Activated naive CD8-positive, alpha-beta T cell treated with anti-CD3 and anti-CD28 coated beads for 36 hours (primary cell): ENCODE measurements at regions not wholly inside any gene's neighbourhood (a gene's known extent, or its start where the extent isn't known, plus 50 kb on each side); places are given as distances from the start of the nearest gene placed in this dataset.

Experiments
- DNase-seq: peaks from one replicate; pipeline ENCODE4 v3.0.0; 2021
- H3K27ac Mint-ChIP-seq: one replicate; pipeline ENCODE4 v1.8.0; 2022; ENCODE audit warnings: mild to moderate bottlenecking, moderate library complexity, mixed read lengths
- H3K27me3 Mint-ChIP-seq: one replicate; pipeline ENCODE4 v1.8.0; 2022; ENCODE audit warnings: mild to moderate bottlenecking, mixed read lengths
- H3K36me3 Mint-ChIP-seq: one replicate; pipeline ENCODE4 v1.8.0; 2021; ENCODE audit warnings: mild to moderate bottlenecking, mixed read lengths
- H3K4me1 Mint-ChIP-seq: one replicate; pipeline ENCODE4 v1.8.0; 2021; ENCODE audit warnings: mixed read lengths
- H3K4me3 Mint-ChIP-seq: one replicate; pipeline ENCODE4 v1.8.0; 2022; ENCODE audit warnings: mild to moderate bottlenecking, moderate library complexity, mixed read lengths
- H3K9me3 Mint-ChIP-seq: one replicate; pipeline ENCODE4 v1.8.0; 2022; ENCODE audit warnings: mixed read lengths

GRCh38 chr20:47950913-47951283, 165.6 kb upstream of the SULF2 start:
- Mint-ChIP-seq H3K4me1 (no peaks in the 10 kb centered on the region), H3K9me3 (no peaks in the 10 kb centered on the region), H3K4me3 (no peak overlapping the region), H3K27ac (no peak overlapping the region), H3K27me3 (peaks cover 3% of the 10 kb centered on the region), H3K36me3 (no peaks in the 10 kb centered on the region)
- no peak for DNase-seq

GRCh38 chr20:47950124-47950912, 165.0 kb upstream of the SULF2 start:
- H3K27me3 Mint-ChIP-seq: peaks cover 3% of the 10 kb centered on the region
- H3K27ac Mint-ChIP-seq: no peak overlapping the region
- H3K9me3 Mint-ChIP-seq: no peaks in the 10 kb centered on the region
- no peak for DNase-seq
- H3K4me1 Mint-ChIP-seq: no peaks in the 10 kb centered on the region
- H3K36me3 Mint-ChIP-seq: no peaks in the 10 kb centered on the region
- H3K4me3 Mint-ChIP-seq: no peak overlapping the region

GRCh38 chr20:47949230-47949629, 163.9 kb upstream of the SULF2 start:
- DNase-seq: no peak
- no peaks in the 10 kb centered on the region for H3K36me3 Mint-ChIP-seq
- no peaks in the 10 kb centered on the region for H3K4me1 Mint-ChIP-seq
- H3K4me3 Mint-ChIP-seq: no peak overlapping the region
- no peak overlapping the region for H3K27ac Mint-ChIP-seq
- no peaks in the 10 kb centered on the region for H3K9me3 Mint-ChIP-seq
- H3K27me3 Mint-ChIP-seq: peaks cover under 1% of the 10 kb centered on the region

- no peak overlapping the region for H3K27ac Mint-ChIP-seq
- DNase-seq: no peak
- H3K27me3 Mint-ChIP-seq: no peaks in the 10 kb centered on the region
- no peak overlapping the region for H3K4me3 Mint-ChIP-seq
- no peaks in the 10 kb centered on the region for H3K4me1 Mint-ChIP-seq
- H3K9me3 Mint-ChIP-seq: no peaks in the 10 kb centered on the region
- H3K36me3 Mint-ChIP-seq: no peaks in the 10 kb centered on the region
Measured at GRCh38 chr20:47944682-47945081, 159.4 kb upstream of the SULF2 start.

- Mint-ChIP-seq H3K4me1 (no peaks in the 10 kb centered on the region), H3K4me3 (no peak overlapping the region), H3K27me3 (no peaks in the 10 kb centered on the region), H3K9me3 (no peaks in the 10 kb centered on the region), H3K36me3 (no peaks in the 10 kb centered on the region), H3K27ac (no peak overlapping the region)
- DNase-seq: no peak
Measured at GRCh38 chr20:47941869-47942268, 156.6 kb upstream of the SULF2 start.

- H3K27ac Mint-ChIP-seq: no peak overlapping the region
- no peaks in the 10 kb centered on the region for H3K4me1 Mint-ChIP-seq
- no peak for DNase-seq
- no peaks in the 10 kb centered on the region for H3K27me3 Mint-ChIP-seq
- no peaks in the 10 kb centered on the region for H3K36me3 Mint-ChIP-seq
- H3K4me3 Mint-ChIP-seq: no peak overlapping the region
- H3K9me3 Mint-ChIP-seq: no peaks in the 10 kb centered on the region
Measured at GRCh38 chr20:47940101-47940813, 155.0 kb upstream of the SULF2 start.

GRCh38 chr20:47936612-47937011, 151.3 kb upstream of the SULF2 start:
- Mint-ChIP-seq H3K27ac (no peak overlapping the region), H3K9me3 (no peaks in the 10 kb centered on the region), H3K4me3 (no peak overlapping the region), H3K27me3 (no peaks in the 10 kb centered on the region), H3K36me3 (no peaks in the 10 kb centered on the region), H3K4me1 (no peaks in the 10 kb centered on the region)
- DNase-seq: no peak

- H3K9me3 Mint-ChIP-seq: no peaks in the 10 kb centered on the region
- no peak overlapping the region for H3K27ac Mint-ChIP-seq
- no peaks in the 10 kb centered on the region for H3K4me1 Mint-ChIP-seq
- no peak for DNase-seq
- H3K27me3 Mint-ChIP-seq: no peaks in the 10 kb centered on the region
- no peaks in the 10 kb centered on the region for H3K36me3 Mint-ChIP-seq
- H3K4me3 Mint-ChIP-seq: no peak overlapping the region
Measured at GRCh38 chr20:47934761-47935160, 149.5 kb upstream of the SULF2 start.

GRCh38 chr20:47931443-47931842, 146.2 kb upstream of the SULF2 start:
- Mint-ChIP-seq H3K9me3 (no peaks in the 10 kb centered on the region), H3K4me3 (no peak overlapping the region), H3K27ac (no peak overlapping the region), H3K36me3 (no peaks in the 10 kb centered on the region), H3K27me3 (no peaks in the 10 kb centered on the region), H3K4me1 (no peaks in the 10 kb centered on the region)
- no peak for DNase-seq

GRCh38 chr20:47931002-47931401, 145.7 kb upstream of the SULF2 start:
- Mint-ChIP-seq H3K27ac (no peak overlapping the region), H3K27me3 (no peaks in the 10 kb centered on the region), H3K36me3 (no peaks in the 10 kb centered on the region)

GRCh38 chr20:47929368-47930115, 144.3 kb upstream of the SULF2 start:
- H3K36me3 Mint-ChIP-seq: no peaks in the 10 kb centered on the region
- H3K27ac Mint-ChIP-seq: no peak overlapping the region
- no peaks in the 10 kb centered on the region for H3K27me3 Mint-ChIP-seq
- no peak for DNase-seq
- no peaks in the 10 kb centered on the region for H3K9me3 Mint-ChIP-seq
- H3K4me1 Mint-ChIP-seq: no peaks in the 10 kb centered on the region
- H3K4me3 Mint-ChIP-seq: no peak overlapping the region

More at GRCh38 chr20:47931002-47931401, 145.7 kb upstream of the SULF2 start:
- Mint-ChIP-seq H3K9me3 (no peaks in the 10 kb centered on the region), H3K4me1 (no peaks in the 10 kb centered on the region), H3K4me3 (no peak overlapping the region)
- no peak for DNase-seq

GRCh38 chr20:47927944-47928343, 142.7 kb upstream of the SULF2 start:
- no peak overlapping the region for H3K4me3 Mint-ChIP-seq
- no peak for DNase-seq
- no peaks in the 10 kb centered on the region for H3K4me1 Mint-ChIP-seq
- no peak overlapping the region for H3K27ac Mint-ChIP-seq
- no peaks in the 10 kb centered on the region for H3K36me3 Mint-ChIP-seq
- no peaks in the 10 kb centered on the region for H3K9me3 Mint-ChIP-seq
- H3K27me3 Mint-ChIP-seq: peaks cover 9% of the 10 kb centered on the region

GRCh38 chr20:47927385-47927851, 142.1 kb upstream of the SULF2 start:
- H3K27ac Mint-ChIP-seq: no peak overlapping the region
- peaks cover 13% of the 10 kb centered on the region for H3K27me3 Mint-ChIP-seq
- no peaks in the 10 kb centered on the region for H3K36me3 Mint-ChIP-seq
- H3K4me1 Mint-ChIP-seq: no peaks in the 10 kb centered on the region
- no peak for DNase-seq
- no peaks in the 10 kb centered on the region for H3K9me3 Mint-ChIP-seq
- H3K4me3 Mint-ChIP-seq: no peak overlapping the region

- Mint-ChIP-seq H3K36me3 (no peaks in the 10 kb centered on the region), H3K27me3 (peaks cover 13% of the 10 kb centered on the region), H3K27ac (no peak overlapping the region), H3K9me3 (no peaks in the 10 kb centered on the region), H3K4me3 (no peak overlapping the region), H3K4me1 (no peaks in the 10 kb centered on the region)
- DNase-seq: no peak
Measured at GRCh38 chr20:47926731-47927130, 141.4 kb upstream of the SULF2 start.

- Mint-ChIP-seq H3K27me3 (peaks cover 21% of the 10 kb centered on the region), H3K4me3 (no peak overlapping the region), H3K9me3 (no peaks in the 10 kb centered on the region), H3K4me1 (no peaks in the 10 kb centered on the region), H3K27ac (no peak overlapping the region), H3K36me3 (no peaks in the 10 kb centered on the region)
- no peak for DNase-seq
Measured at GRCh38 chr20:47925593-47925992, 140.3 kb upstream of the SULF2 start.
